HFFc6 (cell line): ENCODE measurements at regions not wholly inside any gene's neighbourhood (a gene's known extent, or its start where the extent isn't known, plus 50 kb on each side); places are given as distances from the start of the nearest gene placed in this dataset.

Experiments used
- DNase-seq: peaks from one replicate; pipeline ENCODE4 v3.0.0-alpha.2; 2018
- H3K27ac Mint-ChIP-seq: 2 replicates; pipeline ENCODE4 v1.8.0; 2020; ENCODE audit warnings: mild to moderate bottlenecking, mixed read lengths
- H3K27me3 Mint-ChIP-seq: 2 replicates; pipeline ENCODE4 v1.8.0; 2021; ENCODE audit warnings: mild to moderate bottlenecking, moderate library complexity, mixed read lengths; ENCODE audit not compliant: insufficient read depth
- H3K36me3 Mint-ChIP-seq: 2 replicates; pipeline ENCODE4 v1.8.0; 2021; ENCODE audit warnings: low read depth, mixed read lengths
- H3K4me1 Mint-ChIP-seq: 2 replicates; pipeline ENCODE4 v1.8.0; 2020; ENCODE audit warnings: low read depth, mixed read lengths
- H3K4me3 Mint-ChIP-seq: 2 replicates; pipeline ENCODE4 v1.8.0; 2020; ENCODE audit warnings: mild to moderate bottlenecking, moderate library complexity, mixed read lengths
- H3K9me3 Mint-ChIP-seq: 2 replicates; pipeline ENCODE4 v1.8.0; 2020; ENCODE audit warnings: mild to moderate bottlenecking, mixed read lengths
- CTCF ChIP-seq: fragments of 200-600 bp; sonication (generic); IDR thresholded peaks from 2 replicates; pipeline ENCODE4 v1.5.0; 2021; ENCODE audit warnings: antibody characterized with exemption, mild to moderate bottlenecking

- Mint-ChIP-seq H3K4me1 (no peaks in the 10 kb centered on the region), H3K27me3 (no peaks in the 10 kb centered on the region), H3K4me3 (no peak overlapping the region), H3K27ac (no peak overlapping the region), H3K36me3 (no peaks in the 10 kb centered on the region; the same call in 1 of the 2 replicates), H3K9me3 (peaks cover 34% of the 10 kb centered on the region)
- no peak for TF ChIP-seq CTCF
- no peak for DNase-seq
These were observed 1346.4 kb upstream of the SEL1L start for GRCh38 chr14:82879949-82880535.

GRCh38 chr14:82886670-82887069 lies 1353.0 kb upstream of the SEL1L start:
- no peak for TF ChIP-seq CTCF
- no peak for DNase-seq
- H3K27ac Mint-ChIP-seq: no peak overlapping the region

GRCh38 chr14:82889701-82890100 lies 1356.0 kb upstream of the SEL1L start:
- Mint-ChIP-seq H3K9me3 (peaks cover 50% of the 10 kb centered on the region), H3K4me1 (no peaks in the 10 kb centered on the region), H3K27ac (no peak overlapping the region), H3K27me3 (0 out of 2 replicates have a peak, but pooled peaks cover 3% of the 10 kb centered on the region), H3K36me3 (0 out of 2 replicates have a peak, but pooled peaks cover 5% of the 10 kb centered on the region), H3K4me3 (no peak overlapping the region)
- DNase-seq: no peak
- TF ChIP-seq CTCF: no peak

More at GRCh38 chr14:82886670-82887069, 1353.0 kb upstream of the SEL1L start:
- Mint-ChIP-seq H3K27me3 (0 out of 2 replicates have a peak, but pooled peaks cover 3% of the 10 kb centered on the region), H3K4me1 (no peaks in the 10 kb centered on the region), H3K9me3 (peaks cover 50% of the 10 kb centered on the region), H3K36me3 (peaks cover 5% of the 10 kb centered on the region; the same call in 1 of the 2 replicates), H3K4me3 (no peak overlapping the region)

- Mint-ChIP-seq H3K4me3 (no peak overlapping the region), H3K27me3 (no peaks in the 10 kb centered on the region), H3K27ac (no peak overlapping the region), H3K4me1 (no peaks in the 10 kb centered on the region), H3K9me3 (peaks cover 37% of the 10 kb centered on the region), H3K36me3 (no peaks in the 10 kb centered on the region; the same call in 1 of the 2 replicates)
- DNase-seq: no peak
- no peak for TF ChIP-seq CTCF
These were observed 1362.8 kb upstream of the SEL1L start for GRCh38 chr14:82896476-82896875.

DNA sequence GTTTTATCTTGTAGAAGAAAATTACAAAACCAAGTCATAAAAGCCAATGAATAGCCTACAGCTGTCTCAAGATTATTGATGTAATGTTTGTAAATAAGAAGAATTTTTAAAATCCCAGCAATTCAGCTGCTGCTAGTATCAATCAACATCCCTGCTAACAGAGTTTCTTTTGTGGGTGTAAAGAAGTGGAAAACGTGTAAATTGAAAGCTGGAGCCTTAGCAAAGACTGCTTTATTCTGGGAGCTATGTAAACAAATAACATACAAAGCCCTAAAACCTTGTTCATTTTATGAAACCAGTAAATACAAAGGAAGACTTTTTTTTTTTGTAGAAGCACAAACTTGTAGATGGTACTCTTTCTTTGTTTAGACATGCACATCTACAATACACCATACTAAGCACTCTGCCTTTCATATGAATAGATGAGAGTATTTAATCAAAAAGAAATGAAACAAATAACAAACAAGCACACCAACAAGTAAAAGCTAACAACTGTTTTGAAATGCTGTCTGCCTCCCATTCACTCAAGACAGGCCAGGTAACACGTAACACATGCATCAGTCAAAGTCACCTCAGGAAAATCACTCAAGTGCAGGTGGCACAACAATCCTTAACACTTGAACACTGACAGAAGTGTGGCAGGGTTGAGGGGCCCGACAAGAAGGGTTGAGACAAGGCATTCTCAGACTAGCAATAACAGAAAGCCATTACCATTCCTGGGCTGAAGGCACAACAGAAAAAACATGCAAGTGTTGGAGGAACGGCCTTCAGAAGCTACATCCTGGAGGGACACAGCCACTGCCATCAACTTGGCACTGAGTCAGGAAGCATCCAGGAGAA lies 1364.0 kb upstream of the SEL1L start:
- no peaks in the 10 kb centered on the region for H3K4me1 Mint-ChIP-seq
- no peak overlapping the region for H3K27ac Mint-ChIP-seq
- DNase-seq: no peak
- TF ChIP-seq CTCF: no peak
- H3K36me3 Mint-ChIP-seq: no peaks in the 10 kb centered on the region; the same call in 1 of the 2 replicates
- H3K27me3 Mint-ChIP-seq: no peaks in the 10 kb centered on the region
- no peak overlapping the region for H3K4me3 Mint-ChIP-seq
- H3K9me3 Mint-ChIP-seq: peaks cover 37% of the 10 kb centered on the region
